NCI-H2196 treated with DMSO at 0.1 percent for 48 hours (cell line): ENCODE measurements at regions not wholly inside any gene's neighbourhood (a gene's known extent, or its start where the extent isn't known, plus 50 kb on each side); places are given as distances from the start of the nearest gene placed in this dataset.
A peak's percentile ranks its signal among the peaks of the same experiment; 100 is the strongest.
"Not testable (repeated sequence)": the region's sequence is repeated elsewhere in the genome, so short reads cannot be mapped to it uniquely, and the experiment has no call there.

Source experiments
- DNase-seq: peaks from one replicate; lab custom pipeline; 2025; ENCODE audit not compliant: unreplicated experiment; lab: John Stamatoyannopoulos, UW

- DNase-seq = no peak
Observed at GRCh38 chr6:99668036-99668705, 61.5 kb downstream of the PRDM13 start.

- no peak for DNase-seq
Observed at GRCh38 chr6:99689916-99690685, 83.5 kb downstream of the PRDM13 start.

GRCh38 chr6:99702287-99702686, 95.7 kb downstream of the PRDM13 start:
- not testable (repeated sequence) for DNase-seq

- DNase-seq = no peak
Observed at GRCh38 chr6:99709062-99709461, 102.4 kb downstream of the PRDM13 start.

GRCh38 chr6:99711302-99711701, 104.7 kb downstream of the PRDM13 start:
- no peak for DNase-seq

GRCh38 chr6:99711925-99712324, 105.3 kb downstream of the PRDM13 start:
- DNase-seq = no peak

- DNase-seq = no peak
Observed at GRCh38 chr6:99712519-99712918, 105.9 kb downstream of the PRDM13 start.

GRCh38 chr6:99722043-99722442, 115.4 kb downstream of the PRDM13 start:
- not testable (repeated sequence) for DNase-seq

- not testable (repeated sequence) for DNase-seq
Observed at GRCh38 chr6:99730237-99730636, 123.6 kb downstream of the PRDM13 start.

GRCh38 chr6:99736302-99736701, 129.7 kb downstream of the PRDM13 start:
- DNase-seq = no peak

- no peak for DNase-seq
Observed at GRCh38 chr6:99739526-99739925, 132.9 kb downstream of the PRDM13 start.

GRCh38 chr6:99741092-99741491, 134.5 kb downstream of the PRDM13 start:
- no peak for DNase-seq

- DNase-seq = no peak
Observed at GRCh38 chr6:99743647-99744046, 137.0 kb downstream of the PRDM13 start.

GRCh38 chr6:99745651-99746050, 139.0 kb downstream of the PRDM13 start:
- no peak for DNase-seq

- DNase-seq = peak; percentile 43
Observed at GRCh38 chr6:99746261-99746895, 139.7 kb downstream of the PRDM13 start.

- no peak for DNase-seq
Observed at GRCh38 chr6:99761711-99762110, 155.1 kb downstream of the PRDM13 start.

GRCh38 chr6:99768166-99768565, 161.5 kb downstream of the PRDM13 start:
- no peak for DNase-seq

GRCh38 chr6:99779631-99780555, 173.3 kb downstream of the PRDM13 start:
- DNase-seq = no peak

- no peak for DNase-seq
Observed at GRCh38 chr6:99780556-99780885, 173.9 kb downstream of the PRDM13 start.

GRCh38 chr6:99789767-99790166, 183.1 kb downstream of the PRDM13 start:
- DNase-seq = no peak

GRCh38 chr6:99790679-99791078, 184.0 kb downstream of the PRDM13 start:
- no peak for DNase-seq
